Glutamatergic neuron (in vitro differentiated cells): ENCODE measurements at regions not wholly inside any gene's neighbourhood (a gene's known extent, or its start where the extent isn't known, plus 50 kb on each side); places are given as distances from the start of the nearest gene placed in this dataset.

Experiments
- DNase-seq: peaks from one replicate; pipeline ENCODE4 v3.0.0; 2022
- H3K27ac Mint-ChIP-seq: one replicate; pipeline ENCODE4 v1.8.0; 2020; ENCODE audit warnings: mild to moderate bottlenecking, mixed read lengths, inconsistent platforms; ENCODE audit not compliant: unreplicated experiment
- H3K27me3 Mint-ChIP-seq: one replicate; pipeline ENCODE4 v1.8.0; 2020; ENCODE audit warnings: mild to moderate bottlenecking, moderate library complexity, mixed read lengths, inconsistent platforms; ENCODE audit not compliant: unreplicated experiment
- H3K36me3 Mint-ChIP-seq: one replicate; pipeline ENCODE4 v1.8.0; 2020; ENCODE audit warnings: mild to moderate bottlenecking, mixed read lengths, inconsistent platforms; ENCODE audit not compliant: unreplicated experiment
- H3K4me1 Mint-ChIP-seq: one replicate; pipeline ENCODE4 v1.8.0; 2020; ENCODE audit warnings: mild to moderate bottlenecking, low read depth, mixed read lengths, inconsistent platforms; ENCODE audit not compliant: unreplicated experiment
- H3K4me3 Mint-ChIP-seq: one replicate; pipeline ENCODE4 v1.8.0; 2020; ENCODE audit warnings: mild to moderate bottlenecking, mixed read lengths, inconsistent platforms; ENCODE audit not compliant: unreplicated experiment
- H3K9me3 Mint-ChIP-seq: one replicate; pipeline ENCODE4 v1.8.0; 2020; ENCODE audit warnings: mild to moderate bottlenecking, moderate library complexity, mixed read lengths, inconsistent platforms; ENCODE audit not compliant: unreplicated experiment
- CTCF ChIP-seq: fragments of 200-600 bp; sonication (generic); IDR thresholded peaks from one replicate; pipeline ENCODE4 v1.5.0; 2021; ENCODE audit not compliant: partially characterized antibody, unreplicated experiment

GRCh38 chr1:214216021-214216420 lies 64.9 kb upstream of the SMYD2 start:
- TF ChIP-seq CTCF = no peak
- Mint-ChIP-seq H3K27ac (no peak overlapping the region), H3K27me3 (peaks cover 4% of the 10 kb centered on the region), H3K4me1 (peaks cover 7% of the 10 kb centered on the region), H3K9me3 (no peaks in the 10 kb centered on the region), H3K36me3 (no peaks in the 10 kb centered on the region), H3K4me3 (no peak overlapping the region)
- DNase-seq = no peak

- H3K4me1 Mint-ChIP-seq = peaks cover 3% of the 10 kb centered on the region
- no peaks in the 10 kb centered on the region for H3K9me3 Mint-ChIP-seq
- H3K4me3 Mint-ChIP-seq = no peak overlapping the region
- H3K27me3 Mint-ChIP-seq = peaks cover 4% of the 10 kb centered on the region
- no peaks in the 10 kb centered on the region for H3K36me3 Mint-ChIP-seq
- no peak for DNase-seq
- no peak for TF ChIP-seq CTCF
- H3K27ac Mint-ChIP-seq = no peak overlapping the region
Observed at GRCh38 chr1:214216779-214217178, 64.2 kb upstream of the SMYD2 start.

- H3K4me1 Mint-ChIP-seq = peaks cover 8% of the 10 kb centered on the region
- H3K27ac Mint-ChIP-seq = no peak overlapping the region
Observed at GRCh38 chr1:214219902-214220301, 61.1 kb upstream of the SMYD2 start.

GRCh38 chr1:214220891-214221290 lies 60.1 kb upstream of the SMYD2 start:
- no peaks in the 10 kb centered on the region for H3K27me3 Mint-ChIP-seq
- no peak overlapping the region for H3K4me3 Mint-ChIP-seq

More at GRCh38 chr1:214219902-214220301, 61.1 kb upstream of the SMYD2 start:
- H3K27me3 Mint-ChIP-seq = no peaks in the 10 kb centered on the region
- H3K36me3 Mint-ChIP-seq = no peaks in the 10 kb centered on the region
- TF ChIP-seq CTCF = no peak
- DNase-seq = no peak
- H3K4me3 Mint-ChIP-seq = no peak overlapping the region
- H3K9me3 Mint-ChIP-seq = no peaks in the 10 kb centered on the region

More at GRCh38 chr1:214220891-214221290, 60.1 kb upstream of the SMYD2 start:
- no peak for DNase-seq
- no peaks in the 10 kb centered on the region for H3K9me3 Mint-ChIP-seq
- no peak for TF ChIP-seq CTCF
- peaks cover 12% of the 10 kb centered on the region for H3K4me1 Mint-ChIP-seq
- no peak overlapping the region for H3K27ac Mint-ChIP-seq
- H3K36me3 Mint-ChIP-seq = no peaks in the 10 kb centered on the region
